CD4-positive, alpha-beta T cell treated with Interleukin-15 for 1 hour (primary cell): ENCODE measurements at regions not wholly inside any gene's neighbourhood (a gene's known extent, or its start where the extent isn't known, plus 50 kb on each side); places are given as distances from the start of the nearest gene placed in this dataset.

Experiments used
- DNase-seq: peaks from one replicate; pipeline ENCODE4 v3.0.0-alpha.2; 2020

- no peak for DNase-seq
These were observed 290.3 kb upstream of the ADAMTS5 start for GRCh38 chr21:27257226-27257625.

- DNase-seq, result no peak
These were observed 284.9 kb upstream of the ADAMTS5 start for GRCh38 chr21:27251752-27252151.

GRCh38 chr21:27250366-27250765 is 283.5 kb upstream of the ADAMTS5 start:
- no peak for DNase-seq

DNA sequence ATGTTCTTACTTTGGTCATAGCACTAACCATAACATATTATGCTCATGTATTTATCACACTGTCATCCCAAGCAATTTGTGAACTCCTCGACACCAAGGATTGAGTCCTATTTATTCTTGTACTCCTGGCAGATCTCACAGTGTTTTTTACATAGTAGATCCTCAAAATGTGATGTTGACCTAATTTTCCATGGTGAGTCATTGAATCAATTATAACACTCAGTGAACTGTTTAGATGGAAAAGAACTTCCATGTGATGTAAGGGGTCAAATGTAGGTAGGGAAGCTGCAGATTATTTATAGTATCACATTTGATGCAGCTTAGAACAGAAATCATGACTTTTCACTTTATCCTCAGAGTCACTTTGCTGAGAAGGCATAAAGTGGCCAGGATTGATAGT is 281.9 kb upstream of the ADAMTS5 start:
- no peak for DNase-seq

- no peak for DNase-seq
These were observed 279.9 kb upstream of the ADAMTS5 start for GRCh38 chr21:27246741-27247140.

DNA sequence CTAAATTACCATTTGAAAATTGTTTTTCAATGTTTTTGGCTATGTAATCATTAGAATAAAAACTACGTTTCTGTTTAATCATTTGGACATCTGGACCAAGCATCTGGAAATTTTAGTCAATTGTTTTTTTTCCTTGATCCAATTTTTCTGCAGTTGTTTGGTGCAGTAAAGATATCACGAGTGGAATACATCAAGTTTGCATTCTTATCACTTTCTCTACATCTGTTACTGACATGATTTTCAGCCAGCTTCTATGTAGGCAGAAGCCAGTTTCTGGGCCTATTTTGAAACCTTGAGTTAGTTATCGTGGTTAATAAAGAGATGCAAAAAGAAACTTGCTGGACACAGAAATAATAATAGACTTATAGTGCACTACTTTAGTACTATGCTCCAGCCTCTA is 277.9 kb upstream of the ADAMTS5 start:
- DNase-seq, result no peak

- no peak for DNase-seq
These were observed 277.5 kb upstream of the ADAMTS5 start for GRCh38 chr21:27244352-27244751.

DNA sequence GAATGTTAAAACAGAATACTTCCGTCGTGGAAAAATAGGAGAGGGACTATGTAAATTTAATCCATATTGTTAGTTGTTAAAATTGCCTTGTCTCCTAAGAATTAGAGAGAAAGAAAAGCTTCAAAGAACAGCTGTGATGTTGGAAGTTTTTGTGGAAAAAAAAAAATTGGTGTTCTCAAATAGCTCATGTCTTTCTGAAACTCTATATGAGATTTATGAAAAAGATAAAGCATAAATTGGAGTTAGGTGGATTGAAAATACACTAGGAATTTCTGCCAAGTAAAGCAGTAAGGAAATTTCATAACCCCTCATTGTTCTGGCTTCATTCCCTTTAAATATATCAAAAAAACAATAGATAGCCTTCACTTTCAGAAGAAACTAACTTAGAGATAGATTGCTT is 274.0 kb upstream of the ADAMTS5 start:
- no peak for DNase-seq

DNA sequence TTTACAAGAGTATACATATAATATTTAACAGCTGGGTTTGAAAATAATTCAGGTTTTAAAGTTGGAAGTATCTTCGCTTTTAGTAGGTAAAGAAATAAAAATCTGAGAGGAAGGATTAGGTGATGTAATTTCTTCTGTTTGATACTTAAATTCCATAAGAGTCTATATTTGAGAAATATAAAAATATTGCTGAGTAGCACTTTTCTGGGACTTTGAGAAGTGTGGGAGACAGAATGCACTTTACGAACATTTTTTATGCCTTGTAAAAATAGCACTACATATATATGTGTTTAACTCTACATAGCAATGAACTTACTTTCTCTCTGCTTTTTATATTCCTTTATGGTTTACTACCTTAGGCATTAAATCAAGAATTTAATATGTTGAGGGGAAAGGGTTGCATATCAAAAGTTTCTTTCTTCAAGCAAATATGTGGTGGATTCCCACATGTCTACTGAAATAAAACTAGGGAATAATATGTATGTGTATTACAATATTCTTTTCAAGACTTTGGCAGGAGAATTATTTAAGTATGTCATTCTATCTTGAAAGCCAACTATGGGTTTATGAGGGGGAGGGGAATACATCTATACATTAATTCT is 266.7 kb upstream of the ADAMTS5 start:
- DNase-seq, result no peak

- no peak for DNase-seq
These were observed 259.1 kb upstream of the ADAMTS5 start for GRCh38 chr21:27225940-27226339.

GRCh38 chr21:27225151-27225550 is 258.3 kb upstream of the ADAMTS5 start:
- no peak for DNase-seq

GRCh38 chr21:27224169-27224568 is 257.3 kb upstream of the ADAMTS5 start:
- no peak for DNase-seq

DNA sequence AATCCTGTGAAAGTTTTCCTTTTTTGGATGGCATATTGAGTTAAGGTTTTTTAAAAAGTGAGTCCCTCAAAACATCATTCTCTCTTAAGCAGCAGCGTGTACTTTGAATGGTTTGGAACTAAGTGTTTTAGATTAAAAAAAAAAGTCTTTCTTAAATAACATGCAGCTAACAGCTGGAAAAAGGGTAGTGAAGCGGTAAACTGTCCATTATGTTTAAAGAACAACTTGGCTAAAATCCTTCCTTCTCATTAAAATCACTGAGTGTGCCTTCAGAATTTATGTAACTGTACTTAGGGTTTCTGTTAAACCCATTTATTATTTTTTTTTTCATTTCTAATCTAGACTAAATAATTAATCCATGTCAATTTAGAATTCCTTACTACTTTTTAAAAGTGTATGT is 254.2 kb upstream of the ADAMTS5 start:
- no peak for DNase-seq

DNA sequence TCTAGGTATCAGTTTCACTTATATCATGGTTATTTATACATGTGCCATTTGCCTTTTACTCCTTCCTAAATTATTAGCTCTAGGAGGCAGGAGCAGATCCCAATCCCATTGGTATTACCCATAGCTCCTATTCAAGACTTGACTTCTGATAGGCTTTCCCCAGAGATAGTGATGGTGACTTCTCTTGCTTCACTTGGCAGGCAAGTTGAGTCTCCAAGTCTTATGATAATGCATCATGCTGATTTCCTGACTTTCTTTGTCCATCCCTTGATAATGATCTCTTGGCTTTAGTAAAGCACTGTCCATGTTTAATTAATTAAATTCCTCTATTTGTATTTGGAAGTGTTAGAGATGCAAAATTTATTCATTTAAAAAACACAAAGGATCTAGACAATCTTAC is 253.5 kb upstream of the ADAMTS5 start:
- no peak for DNase-seq

GRCh38 chr21:27219068-27219467 is 252.2 kb upstream of the ADAMTS5 start:
- no peak for DNase-seq

DNA sequence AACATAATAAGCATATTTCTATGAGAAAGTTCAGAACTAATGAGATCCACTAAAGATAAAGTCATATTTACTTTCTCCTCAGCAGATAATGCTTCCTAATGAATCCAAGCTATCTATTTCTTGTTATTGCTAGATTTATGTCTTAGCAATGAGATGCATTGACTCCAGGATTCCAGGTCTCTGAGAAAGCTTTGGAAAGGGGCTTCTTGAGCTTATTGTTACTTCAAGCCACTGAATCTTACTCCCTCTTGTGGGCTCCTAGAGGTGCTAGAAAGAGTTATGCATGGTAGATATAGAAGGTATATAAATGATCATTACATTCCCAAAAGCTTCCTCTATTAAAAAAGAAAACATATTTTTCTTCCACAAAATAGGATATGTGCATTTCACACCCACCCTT is 246.4 kb upstream of the ADAMTS5 start:
- no peak for DNase-seq

GRCh38 chr21:27212441-27212840 is 245.6 kb upstream of the ADAMTS5 start:
- DNase-seq, result no peak

- DNase-seq, result no peak
These were observed 242.7 kb upstream of the ADAMTS5 start for GRCh38 chr21:27209546-27209945.

- DNase-seq, result no peak
These were observed 239.6 kb upstream of the ADAMTS5 start for GRCh38 chr21:27206368-27206982.

DNA sequence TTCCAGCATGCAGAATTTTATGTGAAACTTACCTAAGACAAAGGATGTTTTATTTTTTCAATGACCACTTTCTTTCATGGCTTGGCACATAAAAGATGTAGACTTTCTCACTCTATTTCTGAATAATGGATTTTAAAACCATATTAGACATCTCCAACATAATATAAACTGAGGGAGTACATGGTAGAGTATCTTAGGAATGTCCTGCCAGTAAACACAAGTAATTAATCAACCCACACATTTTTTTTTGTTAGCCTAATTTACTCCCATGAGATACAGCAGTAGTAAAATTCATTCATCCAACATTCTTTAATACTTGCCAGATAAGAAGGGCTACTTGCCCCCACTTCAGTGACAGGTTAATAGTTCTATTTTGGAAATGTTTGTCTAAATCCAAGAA is 235.4 kb upstream of the ADAMTS5 start:
- DNase-seq, result no peak

GRCh38 chr21:27201197-27201596 is 234.3 kb upstream of the ADAMTS5 start:
- DNase-seq, result no peak

- DNase-seq, result no peak
These were observed 229.8 kb upstream of the ADAMTS5 start for GRCh38 chr21:27196651-27197050.

DNA sequence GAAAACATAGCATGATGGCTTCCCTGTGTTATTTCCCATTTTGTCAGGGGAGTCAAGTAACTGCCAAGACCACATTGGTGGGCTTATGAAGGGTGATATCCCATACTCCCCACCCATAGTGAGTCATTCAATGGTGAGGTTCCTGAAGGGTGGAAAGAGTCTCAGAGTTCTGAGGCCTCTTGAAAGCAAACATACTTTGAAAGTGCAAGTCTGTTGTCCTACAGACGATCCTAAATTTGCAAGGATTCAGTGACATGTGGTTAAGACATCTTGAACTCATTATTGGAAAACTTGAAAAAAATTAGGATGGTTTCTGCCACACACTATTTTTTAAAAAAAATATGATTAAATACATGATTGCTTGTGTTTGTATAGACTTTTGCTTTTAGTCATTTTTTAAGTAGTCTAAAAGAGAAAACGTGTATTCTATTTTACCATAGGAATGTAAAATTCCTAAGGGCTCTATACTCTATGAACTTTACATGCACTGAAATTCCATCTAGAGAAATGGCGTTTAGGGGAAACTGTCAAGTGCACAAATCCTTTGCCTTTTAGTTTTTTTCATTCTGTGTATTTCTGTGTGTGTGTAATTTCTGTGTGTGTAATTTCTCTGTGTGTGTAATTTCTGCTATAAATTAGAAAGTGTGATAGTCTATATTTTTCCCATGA is 225.5 kb upstream of the ADAMTS5 start:
- no peak for DNase-seq

- DNase-seq, result no peak
These were observed 223.7 kb upstream of the ADAMTS5 start for GRCh38 chr21:27190601-27191000.

DNA sequence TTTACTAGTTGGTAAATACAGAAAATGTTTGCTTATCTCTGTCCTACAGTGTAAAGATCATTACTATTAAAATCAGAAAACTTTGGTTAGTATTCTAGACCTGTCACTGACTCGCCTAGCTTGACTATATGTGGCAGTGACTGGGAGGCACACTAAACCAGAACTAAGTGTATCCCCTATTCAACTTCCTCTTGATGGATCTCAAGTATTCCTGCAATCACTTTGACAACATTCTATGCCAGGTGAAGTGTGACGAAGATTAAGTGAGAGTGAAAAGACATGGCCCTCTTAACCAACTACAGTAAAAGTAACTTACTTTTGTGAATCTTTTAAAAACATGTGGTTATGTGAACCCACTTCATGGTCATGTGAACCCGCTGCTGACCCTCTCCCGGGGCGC is 223.0 kb upstream of the ADAMTS5 start:
- DNase-seq, result no peak
